ENCODE measurements at regions not wholly inside any gene's neighbourhood (a gene's known extent, or its start where the extent isn't known, plus 50 kb on each side); places are given as distances from the start of the nearest gene placed in this dataset.

- no peak overlapping the region for H3K4me3 Mint-ChIP-seq
- H3K4me1 Mint-ChIP-seq (ENCODE audit: low read depth) = no peaks in the 10 kb centered on the region
- CTCF ChIA-PET = no interaction called here
- no peak overlapping the region for H3K27ac Mint-ChIP-seq
- ATAC-seq (no peak), DNase-seq (no peak)
- TF ChIP-seq, protein P1, sequence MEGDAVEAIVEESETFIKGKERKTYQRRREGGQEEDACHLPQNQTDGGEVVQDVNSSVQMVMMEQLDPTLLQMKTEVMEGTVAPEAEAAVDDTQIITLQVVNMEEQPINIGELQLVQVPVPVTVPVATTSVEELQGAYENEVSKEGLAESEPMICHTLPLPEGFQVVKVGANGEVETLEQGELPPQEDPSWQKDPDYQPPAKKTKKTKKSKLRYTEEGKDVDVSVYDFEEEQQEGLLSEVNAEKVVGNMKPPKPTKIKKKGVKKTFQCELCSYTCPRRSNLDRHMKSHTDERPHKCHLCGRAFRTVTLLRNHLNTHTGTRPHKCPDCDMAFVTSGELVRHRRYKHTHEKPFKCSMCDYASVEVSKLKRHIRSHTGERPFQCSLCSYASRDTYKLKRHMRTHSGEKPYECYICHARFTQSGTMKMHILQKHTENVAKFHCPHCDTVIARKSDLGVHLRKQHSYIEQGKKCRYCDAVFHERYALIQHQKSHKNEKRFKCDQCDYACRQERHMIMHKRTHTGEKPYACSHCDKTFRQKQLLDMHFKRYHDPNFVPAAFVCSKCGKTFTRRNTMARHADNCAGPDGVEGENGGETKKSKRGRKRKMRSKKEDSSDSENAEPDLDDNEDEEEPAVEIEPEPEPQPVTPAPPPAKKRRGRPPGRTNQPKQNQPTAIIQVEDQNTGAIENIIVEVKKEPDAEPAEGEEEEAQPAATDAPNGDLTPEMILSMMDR (IDR thresholded peaks at IDR 0.05) = no peak
- no peaks in the 10 kb centered on the region for H3K9me3 Mint-ChIP-seq
- H3K27me3 Mint-ChIP-seq = no peaks in the 10 kb centered on the region
- H3K36me3 Mint-ChIP-seq (ENCODE audit: low read depth) = no peaks in the 10 kb centered on the region
- intact Hi-C loops (cut with micrococcal nuclease) = no loop called here
- POLR2A ChIA-PET = no interaction called here
Measured at GRCh38 chr6:126766820-126767219, 351.7 kb upstream of the RSPO3 start.

GRCh38 chr6:126767711-126768110, 350.8 kb upstream of the RSPO3 start:
- H3K36me3 Mint-ChIP-seq (ENCODE audit: low read depth) = no peaks in the 10 kb centered on the region
- ChIA-PET CTCF (no interaction called here), POLR2A (no interaction called here)
- no peak overlapping the region for H3K4me3 Mint-ChIP-seq
- no peaks in the 10 kb centered on the region for H3K9me3 Mint-ChIP-seq
- no peaks in the 10 kb centered on the region for H3K27me3 Mint-ChIP-seq
- ATAC-seq (no peak), DNase-seq (no peak)
- H3K4me1 Mint-ChIP-seq (ENCODE audit: low read depth) = no peaks in the 10 kb centered on the region
- no peak overlapping the region for H3K27ac Mint-ChIP-seq
- intact Hi-C loops (cut with micrococcal nuclease) = no loop called here
- TF ChIP-seq, protein P1 (IDR thresholded peaks at IDR 0.05) = no peak

DNA sequence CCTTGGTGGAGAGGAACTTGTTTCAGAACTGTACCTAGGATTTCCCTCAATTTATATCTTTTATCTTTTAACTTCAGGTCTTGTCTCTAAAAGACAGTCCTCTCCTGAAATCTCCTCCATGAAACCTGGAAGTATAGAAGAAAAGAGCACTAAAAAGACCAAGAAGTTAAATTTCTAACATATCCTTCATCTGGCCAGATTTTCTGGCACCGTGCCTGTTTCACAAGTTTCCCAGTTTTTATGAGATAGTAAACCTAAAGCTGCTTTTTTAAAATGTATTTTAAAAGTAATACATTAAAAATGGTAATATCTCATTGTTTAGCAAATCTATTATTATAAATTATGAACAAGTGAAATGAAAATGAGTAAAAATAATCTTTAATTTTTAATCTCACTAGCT, 348.3 kb upstream of the RSPO3 start:
- no peak overlapping the region for H3K4me3 Mint-ChIP-seq
- H3K27ac Mint-ChIP-seq = no peak overlapping the region
- ChIA-PET CTCF (no interaction called here), POLR2A (no interaction called here)
- no peaks in the 10 kb centered on the region for H3K27me3 Mint-ChIP-seq
- TF ChIP-seq, protein P1 (IDR thresholded peaks at IDR 0.05) = no peak
- H3K4me1 Mint-ChIP-seq (ENCODE audit: low read depth) = no peaks in the 10 kb centered on the region
- intact Hi-C loops (cut with micrococcal nuclease) = no loop called here
- no peak for ATAC-seq
- DNase-seq = no peak
- no peaks in the 10 kb centered on the region for H3K36me3 Mint-ChIP-seq (ENCODE audit: low read depth)
- no peaks in the 10 kb centered on the region for H3K9me3 Mint-ChIP-seq

GRCh38 chr6:126773112-126773805, 345.2 kb upstream of the RSPO3 start:
- POLR2A ChIA-PET = no interaction called here
- ATAC-seq = no peak
- Mint-ChIP-seq H3K27me3 (no peaks in the 10 kb centered on the region), H3K27ac (no peak overlapping the region), H3K4me1 (ENCODE audit: low read depth) (no peaks in the 10 kb centered on the region), H3K4me3 (no peak overlapping the region), H3K36me3 (ENCODE audit: low read depth) (no peaks in the 10 kb centered on the region), H3K9me3 (no peaks in the 10 kb centered on the region)
- DNase-seq = no peak
- CTCF ChIA-PET = no interaction called here
- TF ChIP-seq, protein P1 (IDR thresholded peaks at IDR 0.05) = no peak
- intact Hi-C loops (cut with micrococcal nuclease) = no loop called here

DNA sequence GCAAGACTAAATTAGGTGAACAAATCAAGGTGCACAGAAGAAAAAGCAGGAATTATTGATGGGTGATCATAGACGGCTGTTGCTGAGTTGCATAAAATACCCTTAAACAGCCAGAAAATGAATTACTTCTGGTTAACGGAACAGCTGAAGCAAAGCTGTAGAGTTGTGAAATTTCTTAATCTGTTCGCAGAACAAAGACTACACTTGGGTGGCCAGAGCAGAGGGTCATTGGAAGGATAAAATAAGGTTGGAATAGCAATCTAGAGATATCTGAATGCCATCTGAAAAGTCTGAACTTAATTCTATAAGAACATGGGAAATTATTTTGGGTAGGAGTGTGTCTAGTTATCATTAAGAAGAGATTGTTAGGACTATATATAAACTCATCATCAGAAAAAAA, 339.1 kb upstream of the RSPO3 start:
- H3K27ac Mint-ChIP-seq = no peak overlapping the region
- no peaks in the 10 kb centered on the region for H3K27me3 Mint-ChIP-seq
- intact Hi-C loops (cut with micrococcal nuclease) = no loop called here
- ATAC-seq = no peak
- POLR2A ChIA-PET = no interaction called here
- TF ChIP-seq, protein P1 (IDR thresholded peaks at IDR 0.05) = no peak
- no peak for DNase-seq
- no peak overlapping the region for H3K4me3 Mint-ChIP-seq
- CTCF ChIA-PET = no interaction called here
- no peaks in the 10 kb centered on the region for H3K36me3 Mint-ChIP-seq (ENCODE audit: low read depth)
- no peaks in the 10 kb centered on the region for H3K9me3 Mint-ChIP-seq
- H3K4me1 Mint-ChIP-seq (ENCODE audit: low read depth) = no peaks in the 10 kb centered on the region
